G401 (cell line): ENCODE measurements at regions not wholly inside any gene's neighbourhood (a gene's known extent, or its start where the extent isn't known, plus 50 kb on each side); places are given as distances from the start of the nearest gene placed in this dataset.

ENCODE experiments used
- DNase-seq: peaks from one replicate; pipeline ENCODE4 v3.0.0-alpha.2; 2015; ENCODE audit warnings: low spot score
- in situ Hi-C: cut with HindIII; loops from 2 replicates; pipeline ENCODE4 v1.10.0; 2016; ENCODE audit warnings: low sequenced_read_pairs, mixed read lengths

- in situ Hi-C loops: no loop called here
- DNase-seq: no peak
Observed at GRCh38 chr6:104623052-104623690, 236.5 kb downstream of the HACE1 start.

GRCh38 chr6:104621396-104621795 lies 238.3 kb downstream of the HACE1 start:
- in situ Hi-C loops: no loop called here
- no peak for DNase-seq

- DNase-seq: no peak
- in situ Hi-C loops: no loop called here
Observed at GRCh38 chr6:104617591-104617990, 242.1 kb downstream of the HACE1 start.

GRCh38 chr6:104614394-104614793 lies 245.3 kb downstream of the HACE1 start:
- in situ Hi-C loops: no loop called here
- DNase-seq: no peak

- peak; percentile 68 for DNase-seq
- in situ Hi-C loops: no loop called here
Observed at GRCh38 chr6:104613416-104614001, 246.2 kb downstream of the HACE1 start.

GRCh38 chr6:104612541-104612940 lies 247.2 kb downstream of the HACE1 start:
- in situ Hi-C loops: no loop called here
- no peak for DNase-seq

- no peak for DNase-seq
- in situ Hi-C loops: no loop called here
Observed at GRCh38 chr6:104608101-104608500, 251.6 kb downstream of the HACE1 start.

- in situ Hi-C loops: no loop called here
- no peak for DNase-seq
Observed at GRCh38 chr6:104607501-104607900, 252.2 kb downstream of the HACE1 start.

GRCh38 chr6:104606361-104606760 lies 253.4 kb downstream of the HACE1 start:
- in situ Hi-C loops: no loop called here
- DNase-seq: no peak

GRCh38 chr6:104604685-104605084 lies 255.0 kb downstream of the HACE1 start:
- in situ Hi-C loops: no loop called here
- no peak for DNase-seq

GRCh38 chr6:104603108-104603745 lies 256.5 kb downstream of the HACE1 start:
- in situ Hi-C loops: no loop called here
- DNase-seq: peak; percentile 61

- peak; percentile 55 for DNase-seq
Observed at GRCh38 chr6:104601721-104602120, 258.0 kb downstream of the HACE1 start.

GRCh38 chr6:104601131-104601651 lies 258.5 kb downstream of the HACE1 start:
- in situ Hi-C loops: no loop called here
- no peak for DNase-seq

More at GRCh38 chr6:104601721-104602120, 258.0 kb downstream of the HACE1 start:
- in situ Hi-C loops: no loop called here

- DNase-seq: no peak
- in situ Hi-C loops: no loop called here
Observed at GRCh38 chr6:104600639-104600931, 259.1 kb downstream of the HACE1 start.

- in situ Hi-C loops: no loop called here
- DNase-seq: no peak
Observed at GRCh38 chr6:104599821-104600638, 259.7 kb downstream of the HACE1 start.

- in situ Hi-C loops: no loop called here
- peak; percentile 80 for DNase-seq
Observed at GRCh38 chr6:104597541-104598050, 262.1 kb downstream of the HACE1 start.

- DNase-seq: no peak
- in situ Hi-C loops: no loop called here
Observed at GRCh38 chr6:104596091-104596490, 263.6 kb downstream of the HACE1 start.

- in situ Hi-C loops: no loop called here
Observed at GRCh38 chr6:104595311-104595820, 264.4 kb downstream of the HACE1 start.

GRCh38 chr6:104591573-104592334 lies 268.0 kb downstream of the HACE1 start:
- no peak for DNase-seq
- in situ Hi-C loops: no loop called here

More at GRCh38 chr6:104595311-104595820, 264.4 kb downstream of the HACE1 start:
- no peak for DNase-seq
